MCF 10A (cell line): ENCODE measurements at regions not wholly inside any gene's neighbourhood (a gene's known extent, or its start where the extent isn't known, plus 50 kb on each side); places are given as distances from the start of the nearest gene placed in this dataset.

Experiments
- BruUV-seq: library from RNA; stranded (reverse); fragments of 400-500 nt; replicated peaks from 2 replicates; lab custom pipeline; 2021; lab: Mats Ljungman, UMichigan
- CTCF ChIA-PET: fragments of 300-600 bp; sonication (Branson Sonifier 250); formaldehyde crosslinking; extraction: SDS; loops from one replicate; lab custom pipeline; 2021; ENCODE audit warnings: antibody characterized with exemption, inconsistent platforms; lab: Yijun Ruan, JAX
- POLR2A ChIA-PET: fragments of 300-600, 350-650 bp; sonication (Branson Sonifier 250); formaldehyde crosslinking; extraction: SDS; loops from one replicate; lab custom pipeline; 2020; ENCODE audit warnings: antibody characterized with exemption, inconsistent platforms; lab: Yijun Ruan, JAX
- DNase-seq: peaks from one replicate; pipeline ENCODE4 v3.0.0-alpha.2; 2018; ENCODE audit not compliant: unreplicated experiment
- H3K27ac Mint-ChIP-seq: one replicate; pipeline ENCODE4 v1.8.0; 2022; ENCODE audit warnings: mild to moderate bottlenecking, low read depth, mixed read lengths; ENCODE audit not compliant: unreplicated experiment
- H3K27me3 Mint-ChIP-seq: one replicate; pipeline ENCODE4 v1.8.0; 2022; ENCODE audit warnings: mixed read lengths; ENCODE audit not compliant: insufficient read depth, unreplicated experiment
- H3K36me3 Mint-ChIP-seq: one replicate; pipeline ENCODE4 v1.8.0; 2022; ENCODE audit warnings: mild to moderate bottlenecking, moderate library complexity, mixed read lengths; ENCODE audit not compliant: insufficient read depth, unreplicated experiment
- H3K4me1 Mint-ChIP-seq: one replicate; pipeline ENCODE4 v1.8.0; 2022; ENCODE audit warnings: mixed read lengths; ENCODE audit not compliant: insufficient read depth, unreplicated experiment
- H3K4me3 Mint-ChIP-seq: one replicate; pipeline ENCODE4 v1.8.0; 2022; ENCODE audit warnings: mild to moderate bottlenecking, moderate library complexity, mixed read lengths; ENCODE audit not compliant: unreplicated experiment
- H3K9me3 Mint-ChIP-seq: one replicate; pipeline ENCODE4 v1.8.0; 2022; ENCODE audit warnings: mixed read lengths; ENCODE audit not compliant: unreplicated experiment
- intact Hi-C: fragments of 100-400 bp; cut with micrococcal nuclease; formaldehyde crosslinking; loops from 2 replicates; pipeline ENCODE4 v1.14.1; 2022
- TF ChIP-seq, protein P1 (sequence below): fragments of 200-600 bp; IDR thresholded peaks from one replicate; pipeline ENCODE4 v1.8.0; 2022; ENCODE audit warnings: antibody characterized with exemption, mild to moderate bottlenecking; ENCODE audit not compliant: unreplicated experiment

DNA sequence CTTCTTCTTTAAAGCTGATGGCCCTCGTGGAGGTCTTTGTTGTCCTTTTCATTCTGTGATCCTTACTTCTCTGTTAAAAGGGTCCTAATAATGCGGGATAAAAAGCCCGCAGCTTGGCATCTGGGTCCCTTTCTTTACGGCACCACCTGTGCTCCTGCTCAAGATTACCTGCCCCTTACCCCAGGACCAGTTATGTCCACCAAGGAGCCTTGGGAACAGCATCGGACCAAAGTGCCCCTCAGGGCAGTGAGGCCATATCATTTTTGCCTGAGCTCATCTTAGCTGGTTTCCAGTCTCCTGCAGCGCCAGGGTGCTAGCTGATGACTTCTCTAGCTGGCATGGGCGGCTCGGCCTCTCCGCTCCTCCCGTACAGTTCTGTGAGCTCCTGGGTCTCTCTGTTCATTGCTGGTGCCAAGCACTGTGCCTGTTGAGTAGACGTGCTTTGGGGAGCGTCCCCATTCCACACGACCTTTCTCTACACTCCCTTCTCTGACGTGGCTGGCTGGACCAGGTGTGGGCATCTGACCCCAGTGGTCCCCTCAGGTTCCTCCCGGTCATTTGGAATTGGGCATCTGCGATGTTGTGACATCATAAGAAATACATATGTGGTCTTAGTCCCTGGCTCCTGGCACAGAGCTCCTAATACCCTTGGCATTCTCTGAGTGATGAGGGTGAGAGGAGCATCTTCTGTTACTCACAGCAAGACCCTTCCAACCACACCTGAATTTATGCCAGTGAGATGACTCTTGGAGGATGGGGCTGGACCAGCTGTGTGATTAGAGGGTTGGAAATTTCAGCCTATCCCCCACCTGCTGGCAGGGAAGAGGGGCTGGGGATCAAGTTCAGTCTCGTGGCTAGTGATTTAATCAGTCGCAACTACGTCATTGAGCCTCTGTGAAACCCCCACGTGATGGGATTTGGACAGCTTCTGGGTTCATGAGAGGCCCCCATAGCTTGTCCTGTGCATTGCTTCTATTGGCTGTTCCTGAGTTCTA is 134.2 kb upstream of the HS6ST1 start:
- no peaks in the 10 kb centered on the region for H3K27me3 Mint-ChIP-seq
- TF ChIP-seq, protein P1, sequence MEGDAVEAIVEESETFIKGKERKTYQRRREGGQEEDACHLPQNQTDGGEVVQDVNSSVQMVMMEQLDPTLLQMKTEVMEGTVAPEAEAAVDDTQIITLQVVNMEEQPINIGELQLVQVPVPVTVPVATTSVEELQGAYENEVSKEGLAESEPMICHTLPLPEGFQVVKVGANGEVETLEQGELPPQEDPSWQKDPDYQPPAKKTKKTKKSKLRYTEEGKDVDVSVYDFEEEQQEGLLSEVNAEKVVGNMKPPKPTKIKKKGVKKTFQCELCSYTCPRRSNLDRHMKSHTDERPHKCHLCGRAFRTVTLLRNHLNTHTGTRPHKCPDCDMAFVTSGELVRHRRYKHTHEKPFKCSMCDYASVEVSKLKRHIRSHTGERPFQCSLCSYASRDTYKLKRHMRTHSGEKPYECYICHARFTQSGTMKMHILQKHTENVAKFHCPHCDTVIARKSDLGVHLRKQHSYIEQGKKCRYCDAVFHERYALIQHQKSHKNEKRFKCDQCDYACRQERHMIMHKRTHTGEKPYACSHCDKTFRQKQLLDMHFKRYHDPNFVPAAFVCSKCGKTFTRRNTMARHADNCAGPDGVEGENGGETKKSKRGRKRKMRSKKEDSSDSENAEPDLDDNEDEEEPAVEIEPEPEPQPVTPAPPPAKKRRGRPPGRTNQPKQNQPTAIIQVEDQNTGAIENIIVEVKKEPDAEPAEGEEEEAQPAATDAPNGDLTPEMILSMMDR: no peak
- intact Hi-C loops: no loop called here
- POLR2A ChIA-PET: interaction anchor here (0.6 kb wide), 1 partner anchor 95 kb away, joined by 3 read pairs; no protein-coding TSS in a partner anchor
- peaks cover 14% of the 10 kb centered on the region for H3K9me3 Mint-ChIP-seq
- CTCF ChIA-PET: no interaction called here
- H3K4me3 Mint-ChIP-seq: no peak overlapping the region
- BruUV-seq: no TSS peak
- H3K4me1 Mint-ChIP-seq: no peaks in the 10 kb centered on the region
- no peak overlapping the region for H3K27ac Mint-ChIP-seq
- no peak for DNase-seq
- H3K36me3 Mint-ChIP-seq: no peaks in the 10 kb centered on the region

DNA sequence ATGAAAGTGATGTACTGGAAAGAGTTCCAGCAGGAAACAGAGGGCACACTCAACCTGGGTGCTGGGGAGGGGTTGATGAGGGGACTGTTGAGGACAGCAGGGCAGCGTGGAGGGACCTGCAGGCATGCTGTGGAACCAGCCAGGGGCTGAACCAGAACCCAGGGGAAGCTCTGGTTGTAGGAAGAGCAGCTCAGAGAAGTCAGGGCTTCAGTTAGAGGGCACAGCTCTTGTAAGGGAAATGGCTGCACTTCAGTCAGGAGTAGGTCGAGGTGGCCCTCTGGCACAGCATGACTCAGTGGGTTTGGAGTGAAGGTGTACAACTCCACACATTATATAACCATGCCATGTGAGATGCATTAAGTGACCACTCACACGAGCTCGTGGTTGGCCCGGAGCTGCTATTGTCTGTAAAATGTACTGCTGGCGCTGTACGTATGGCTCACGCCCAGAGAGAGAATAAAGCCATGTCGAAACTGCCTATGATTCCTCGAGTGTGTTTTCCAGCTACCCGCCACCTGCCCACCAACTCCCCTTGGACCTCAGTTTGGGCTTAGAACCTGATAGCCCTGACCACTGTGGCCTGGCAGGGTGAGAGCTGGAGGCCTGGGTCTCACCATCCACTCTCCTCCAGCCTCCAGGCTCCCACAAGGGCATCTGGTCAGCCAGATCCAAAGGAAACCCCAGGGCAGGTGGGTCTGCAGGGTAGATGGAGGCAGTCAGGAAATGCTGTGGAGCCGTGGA is 136.5 kb upstream of the HS6ST1 start:
- intact Hi-C loops: no loop called here
- ChIA-PET POLR2A (no interaction called here), CTCF (interaction anchor here (0.7 kb wide), 1 partner anchor 238 kb away, joined by 3 read pairs; no protein-coding TSS in a partner anchor)
- Mint-ChIP-seq H3K4me1 (no peaks in the 10 kb centered on the region), H3K9me3 (peaks cover 14% of the 10 kb centered on the region), H3K36me3 (no peaks in the 10 kb centered on the region), H3K27me3 (no peaks in the 10 kb centered on the region), H3K4me3 (no peak overlapping the region), H3K27ac (no peak overlapping the region)
- TF ChIP-seq, protein P1: no peak
- no peak for DNase-seq
- BruUV-seq: no TSS peak

DNA sequence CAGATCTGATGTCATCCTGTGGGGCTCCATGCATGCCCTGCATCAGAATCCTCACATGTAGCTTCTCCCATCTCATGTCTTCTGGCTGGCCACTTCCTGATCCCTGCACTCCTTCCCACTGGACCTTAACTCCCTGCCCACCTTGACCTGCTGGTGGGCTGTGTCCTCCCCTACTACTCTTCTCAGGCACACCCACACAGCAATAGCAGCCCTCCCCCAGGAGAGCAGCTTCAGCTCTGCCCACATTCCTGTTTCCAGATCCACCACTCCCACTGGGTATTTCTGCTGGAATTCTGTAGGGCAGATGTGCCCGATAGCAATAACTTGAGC is 137.0 kb upstream of the HS6ST1 start:
- intact Hi-C loops: no loop called here
- Mint-ChIP-seq H3K36me3 (no peaks in the 10 kb centered on the region), H3K9me3 (peaks cover 14% of the 10 kb centered on the region), H3K4me1 (no peaks in the 10 kb centered on the region), H3K4me3 (no peak overlapping the region), H3K27ac (no peak overlapping the region), H3K27me3 (no peaks in the 10 kb centered on the region)
- TF ChIP-seq, protein P1: no peak
- ChIA-PET CTCF (interaction anchor here (0.7 kb wide), 1 partner anchor 238 kb away, joined by 3 read pairs; no protein-coding TSS in a partner anchor), POLR2A (no interaction called here)
- no TSS peak for BruUV-seq
- no peak for DNase-seq

DNA sequence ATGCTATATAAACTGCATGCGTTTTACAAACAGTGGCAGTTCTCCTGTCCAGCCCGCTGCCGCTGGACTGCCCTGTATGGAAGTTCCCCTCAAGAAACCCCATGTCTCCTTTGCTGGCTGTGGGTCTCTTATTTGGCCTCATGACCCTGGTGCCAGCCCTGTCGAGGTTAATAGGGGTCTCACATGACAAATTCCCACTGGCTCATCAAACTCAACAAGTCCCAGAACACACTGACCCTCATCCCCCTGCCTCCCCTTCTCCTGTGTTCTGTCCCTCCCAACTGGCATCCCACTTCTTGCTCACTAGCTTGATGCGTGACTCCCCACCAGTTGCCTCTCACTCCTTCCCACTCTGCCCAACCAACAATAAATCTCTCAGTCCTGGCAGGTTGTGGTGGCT is 137.6 kb upstream of the HS6ST1 start:
- ChIA-PET CTCF (no interaction called here), POLR2A (interaction anchor here (1.2 kb wide), 1 partner anchor 11 kb away, joined by 3 read pairs; no protein-coding TSS in a partner anchor)
- DNase-seq: no peak
- Mint-ChIP-seq H3K9me3 (peaks cover 14% of the 10 kb centered on the region), H3K4me3 (no peak overlapping the region), H3K27ac (no peak overlapping the region), H3K4me1 (no peaks in the 10 kb centered on the region), H3K27me3 (no peaks in the 10 kb centered on the region), H3K36me3 (no peaks in the 10 kb centered on the region)
- no TSS peak for BruUV-seq
- intact Hi-C loops: no loop called here
- TF ChIP-seq, protein P1: no peak
